ENCODE measurements at regions not wholly inside any gene's neighbourhood (a gene's known extent, or its start where the extent isn't known, plus 50 kb on each side); places are given as distances from the start of the nearest gene placed in this dataset.

- DNase-seq = no peak
Measured at GRCh38 chr13:40403509-40404241, 262.8 kb downstream of the FOXO1 start.

GRCh38 chr13:40404407-40404806, 262.0 kb downstream of the FOXO1 start:
- DNase-seq = no peak

GRCh38 chr13:40404967-40405716, 261.3 kb downstream of the FOXO1 start:
- no peak for DNase-seq

GRCh38 chr13:40406405-40407120, 259.9 kb downstream of the FOXO1 start:
- DNase-seq = no peak

GRCh38 chr13:40407567-40407966, 258.9 kb downstream of the FOXO1 start:
- DNase-seq = no peak

DNA sequence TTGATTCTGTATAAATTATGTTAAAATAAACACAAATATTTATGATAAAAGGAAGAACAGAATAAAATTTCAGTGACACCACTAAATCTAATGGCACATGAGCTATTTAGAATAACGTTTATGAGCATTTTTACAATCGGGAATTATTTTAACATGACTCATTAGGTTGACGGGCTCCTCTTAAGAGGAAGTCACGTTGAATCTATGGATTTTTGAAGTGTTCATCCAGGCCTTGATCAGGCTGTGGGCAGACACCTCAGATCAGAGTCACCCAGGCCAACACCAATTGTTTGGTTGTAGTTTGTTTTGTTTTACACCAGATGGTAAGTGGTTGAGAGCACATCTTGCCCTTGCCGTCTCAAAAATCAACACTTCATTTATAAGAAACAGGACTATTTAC, 257.8 kb downstream of the FOXO1 start:
- DNase-seq = no peak

- DNase-seq = no peak
Measured at GRCh38 chr13:40409278-40409677, 257.2 kb downstream of the FOXO1 start.

GRCh38 chr13:40410315-40410714, 256.1 kb downstream of the FOXO1 start:
- no peak for DNase-seq

DNA sequence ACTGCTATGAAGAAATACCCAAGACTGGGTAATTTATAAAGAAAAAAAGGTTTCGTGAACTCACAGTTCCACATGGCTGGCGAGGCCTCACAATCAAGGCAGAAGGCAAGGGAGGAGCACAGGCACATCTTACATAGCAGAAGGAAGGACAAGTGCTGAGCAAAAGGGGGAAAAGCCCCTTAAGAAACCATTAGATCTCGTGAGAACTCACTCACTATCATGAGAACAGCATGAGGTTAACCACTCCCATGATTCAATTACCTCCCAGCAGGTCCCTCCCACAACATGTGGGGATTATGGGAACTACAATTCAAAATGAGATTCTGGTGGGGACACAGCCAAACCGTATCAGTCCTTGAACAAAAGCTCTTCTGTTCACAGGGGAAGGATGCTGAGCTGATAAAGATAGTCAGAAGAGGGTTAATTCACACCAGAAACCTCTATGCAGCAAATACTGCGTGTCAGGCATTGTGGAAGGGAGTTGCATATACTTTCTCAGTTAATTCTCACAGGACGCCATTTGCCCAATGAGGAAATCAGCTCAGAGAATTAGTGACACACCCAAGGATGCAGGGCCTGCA, 246.2 kb downstream of the FOXO1 start:
- no peak for DNase-seq

GRCh38 chr13:40422588-40423235, 243.7 kb downstream of the FOXO1 start:
- no peak for DNase-seq

DNA sequence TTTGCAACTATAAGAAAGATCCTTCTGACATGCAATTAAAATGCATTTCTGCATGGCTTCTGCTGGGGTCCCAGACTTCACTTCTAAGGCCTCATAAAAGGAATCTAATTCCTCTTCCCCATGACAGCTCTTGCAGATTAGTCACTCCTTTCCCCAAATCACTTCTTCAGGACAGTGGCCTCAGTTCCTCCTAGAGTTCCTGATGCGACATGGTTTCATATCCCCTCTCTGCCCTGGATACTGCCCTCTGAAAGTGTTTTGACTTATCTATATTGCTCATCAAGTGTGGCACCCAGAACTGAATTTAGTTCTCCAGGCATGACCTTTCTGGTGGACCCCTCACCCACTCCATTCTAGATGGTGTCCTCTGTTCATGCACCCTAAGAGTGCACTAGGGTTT, 238.1 kb downstream of the FOXO1 start:
- no peak for DNase-seq

GRCh38 chr13:40429706-40430545, 236.5 kb downstream of the FOXO1 start:
- no peak for DNase-seq

GRCh38 chr13:40432018-40432978, 234.1 kb downstream of the FOXO1 start:
- DNase-seq = no peak

DNA sequence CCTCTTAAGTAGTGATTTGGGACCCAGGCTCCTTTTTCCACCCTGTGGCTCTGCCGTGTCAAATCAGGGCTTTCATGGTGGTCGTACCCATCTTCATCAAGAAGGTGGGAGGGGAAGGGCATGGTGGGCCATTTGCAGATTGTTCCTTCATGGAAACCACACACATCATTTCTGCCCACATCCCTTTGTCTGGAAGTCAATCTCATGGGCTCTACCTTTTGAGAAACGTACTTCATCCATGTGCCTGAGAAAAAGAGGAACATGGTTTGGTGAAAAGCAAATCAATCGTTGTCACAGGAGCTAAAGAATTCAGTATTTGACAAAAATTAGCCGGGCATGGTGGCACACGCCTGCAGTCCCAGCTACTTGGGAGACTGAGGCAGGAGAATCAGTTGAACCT, 233.4 kb downstream of the FOXO1 start:
- DNase-seq = no peak

DNA sequence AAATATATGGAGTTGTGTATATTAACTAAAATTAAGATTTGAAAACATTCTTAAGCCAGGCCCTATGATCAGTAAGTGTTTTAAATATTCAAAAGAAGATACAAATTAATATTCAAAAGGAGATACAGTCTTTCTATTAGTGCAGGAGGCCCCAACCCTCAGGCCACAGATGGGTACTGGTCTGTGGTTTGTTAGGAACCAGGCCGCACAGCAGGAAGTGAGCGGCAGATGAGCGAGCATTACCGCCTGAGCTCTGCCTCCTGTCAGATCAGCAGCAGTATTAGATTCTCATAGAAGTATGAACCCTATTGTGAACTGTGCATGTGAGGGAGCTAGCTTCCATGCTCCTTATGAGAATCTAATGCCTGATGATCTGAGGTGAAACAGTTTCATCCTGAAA, 232.9 kb downstream of the FOXO1 start:
- no peak for DNase-seq

- DNase-seq = no peak
Measured at GRCh38 chr13:40434516-40435397, 231.7 kb downstream of the FOXO1 start.

GRCh38 chr13:40438022-40438680, 228.3 kb downstream of the FOXO1 start:
- DNase-seq = no peak

DNA sequence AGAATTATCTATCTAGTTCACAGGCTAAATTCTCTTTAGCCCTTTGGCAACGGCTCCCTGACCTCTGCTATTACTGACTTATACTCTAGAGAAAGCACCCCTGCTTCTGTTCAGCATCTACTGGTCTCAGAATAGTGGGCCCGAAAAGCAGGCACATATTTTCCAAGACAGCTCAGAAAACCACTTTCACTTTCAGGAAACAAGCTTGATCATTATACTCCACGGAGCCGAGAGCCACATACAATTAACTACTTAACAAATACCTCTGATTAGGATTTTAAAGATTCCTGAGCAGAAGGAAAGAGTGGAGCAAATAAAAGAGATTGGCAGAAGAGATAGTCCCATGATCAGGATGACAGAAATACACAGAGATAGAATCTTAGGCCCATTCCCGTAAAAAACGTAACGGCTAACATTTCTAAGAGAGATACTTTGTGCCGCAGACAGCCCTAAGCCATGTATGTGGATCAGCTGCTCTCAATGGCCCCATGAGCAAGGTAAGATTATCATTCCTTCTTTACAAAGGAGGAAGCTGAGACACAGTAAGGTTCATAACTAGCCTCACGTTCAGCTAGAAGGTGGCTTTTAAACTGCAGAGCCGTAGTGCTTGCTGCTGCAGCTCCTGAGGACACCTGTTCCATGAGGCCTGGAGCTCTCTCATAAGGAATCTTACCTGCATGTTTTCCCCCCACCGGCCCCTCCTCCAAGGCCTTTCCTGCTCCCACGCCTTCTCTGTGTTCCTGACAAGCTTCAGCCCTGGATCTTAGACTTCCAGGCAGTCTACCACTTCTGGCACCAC, 227.2 kb downstream of the FOXO1 start:
- DNase-seq = no peak

Measured in SHP77 treated with DMSO at 0.1 percent for 48 hours (cell line).